A204.1 (cell line): ENCODE measurements at regions not wholly inside any gene's neighbourhood (a gene's known extent, or its start where the extent isn't known, plus 50 kb on each side); places are given as distances from the start of the nearest gene placed in this dataset.

ENCODE experiments used
- FAIRE-seq: peaks from 2 replicates; lab custom pipeline; 2012; peaks lifted over from hg19 to GRCh38; lab: Jason Lieb, UNC

- FAIRE-seq, result no peak
Observed at GRCh38 chr14:100674897-100675619, 51.6 kb upstream of the DLK1 start.

GRCh38 chr14:100675699-100676684, 50.7 kb upstream of the DLK1 start:
- FAIRE-seq, result no peak
